GM19043 (cell line): ENCODE measurements at regions not wholly inside any gene's neighbourhood (a gene's known extent, or its start where the extent isn't known, plus 50 kb on each side); places are given as distances from the start of the nearest gene placed in this dataset.
A peak's percentile ranks its signal among the peaks of the same experiment; 100 is the strongest.
"Not testable (repeated sequence)": the region's sequence is repeated elsewhere in the genome, so short reads cannot be mapped to it uniquely, and the experiment has no call there.

Experiments used
- ATAC-seq: cut with Tn5 transposase; IDR thresholded peaks from one replicate; pipeline ENCODE4 v1.9.1; 2021; ENCODE audit warnings: low read depth; ENCODE audit not compliant: unreplicated experiment

- ATAC-seq, result no peak
These were observed 142.8 kb upstream of the SAMSN1 start for GRCh38 chr21:14688936-14689335.

GRCh38 chr21:14688412-14688811, 142.3 kb upstream of the SAMSN1 start:
- no peak for ATAC-seq

- ATAC-seq, result peak; percentile 38
These were observed 141.1 kb upstream of the SAMSN1 start for GRCh38 chr21:14687268-14687625.

- ATAC-seq, result peak; percentile 56
These were observed 140.6 kb upstream of the SAMSN1 start for GRCh38 chr21:14686466-14687267.

GRCh38 chr21:14685568-14685967, 139.5 kb upstream of the SAMSN1 start:
- ATAC-seq, result no peak

GRCh38 chr21:14684071-14684470, 138.0 kb upstream of the SAMSN1 start:
- ATAC-seq, result peak; percentile 34

- no peak for ATAC-seq
These were observed 136.9 kb upstream of the SAMSN1 start for GRCh38 chr21:14683063-14683462.

GRCh38 chr21:14678973-14679574, 133.0 kb upstream of the SAMSN1 start:
- ATAC-seq, result no peak

GRCh38 chr21:14677639-14678179, 131.6 kb upstream of the SAMSN1 start:
- no peak for ATAC-seq

GRCh38 chr21:14677013-14677412, 130.9 kb upstream of the SAMSN1 start:
- ATAC-seq, result no peak

- ATAC-seq, result peak; percentile 54
These were observed 129.8 kb upstream of the SAMSN1 start for GRCh38 chr21:14675774-14676530.

GRCh38 chr21:14673649-14674048, 127.5 kb upstream of the SAMSN1 start:
- ATAC-seq, result no peak

GRCh38 chr21:14672466-14672865, 126.4 kb upstream of the SAMSN1 start:
- no peak for ATAC-seq

GRCh38 chr21:14670409-14670808, 124.3 kb upstream of the SAMSN1 start:
- no peak for ATAC-seq

GRCh38 chr21:14669092-14669491, 123.0 kb upstream of the SAMSN1 start:
- ATAC-seq, result not testable (repeated sequence)

GRCh38 chr21:14657241-14658008, 111.3 kb upstream of the SAMSN1 start:
- ATAC-seq, result no peak

GRCh38 chr21:14646893-14647292, 100.8 kb upstream of the SAMSN1 start:
- no peak for ATAC-seq

- no peak for ATAC-seq
These were observed 99.6 kb upstream of the SAMSN1 start for GRCh38 chr21:14645702-14646101.

GRCh38 chr21:14632359-14632758, 86.2 kb upstream of the SAMSN1 start:
- no peak for ATAC-seq

- ATAC-seq, result no peak
These were observed 84.5 kb upstream of the SAMSN1 start for GRCh38 chr21:14630556-14631069.
